HepG2 (cell line): ENCODE measurements at regions not wholly inside any gene's neighbourhood (a gene's known extent, or its start where the extent isn't known, plus 50 kb on each side); places are given as distances from the start of the nearest gene placed in this dataset.
"Not testable (repeated sequence)": the region's sequence is repeated elsewhere in the genome, so short reads cannot be mapped to it uniquely, and the experiment has no call there.

Experiments
- ATAC-seq: fragments of 200-7000 bp; cut with Tn5 transposase; 3 replicates; pipeline ENCODE4 v1.9.1; 2020; ENCODE audit warnings: mild to moderate bottlenecking, moderate library complexity
- BruUV-seq: library from RNA; stranded (reverse); fragments of 400-500 nt; replicated peaks from 2 replicates; lab custom pipeline; 2021; lab: Mats Ljungman, UMichigan
- CTCF ChIA-PET: fragments of 300-600 bp; formaldehyde crosslinking; extraction: SDS; loops from one replicate; lab custom pipeline; 2021; ENCODE audit warnings: low total read pairs, inconsistent platforms, low intra/inter-chr PET ratio; lab: Yijun Ruan, JAX
- POLR2A ChIA-PET: fragments of 350-600 bp; sonication (Branson Sonifier 250); formaldehyde crosslinking; loops from one replicate; lab custom pipeline; 2020; ENCODE audit warnings: antibody characterized with exemption, inconsistent platforms; lab: Yijun Ruan, JAX
- DNase-seq: peaks from one replicate; pipeline ENCODE4 v3.0.0-alpha.2; 2015; ENCODE audit warnings: low spot score
- FAIRE-seq: peaks from 3 replicates; lab custom pipeline; 2011; peaks lifted over from hg19 to GRCh38; lab: Jason Lieb, UNC
- H2AFZ ChIP-seq: one replicate; pipeline ENCODE4 v1.6.1; 2011; ENCODE audit warnings: low read length, inconsistent platforms
- H3K27ac ChIP-seq: fragments of 300-600 bp; 3 replicates; pipeline ENCODE4 v1.8.0; 2011; ENCODE audit warnings: mixed run types, mild to moderate bottlenecking, mixed read lengths, low read length, inconsistent platforms; ENCODE audit not compliant: insufficient read depth; ENCODE audit errors: extremely low read length
- H3K27me3 ChIP-seq, 2 experiments: fragments of 200-600 bp in 1 of 2; 2 replicates in 1 of 2; 3 replicates in 1 of 2; pipeline versions ENCODE4 v1.6.0 to v1.8.0; 2011; ENCODE audit warnings: low read length in 2 of 2, mild to moderate bottlenecking in 2 of 2, moderate library complexity in 2 of 2, inconsistent platforms in 1 of 2; ENCODE audit not compliant: insufficient read depth in 2 of 2, control insufficient read depth in 1 of 2
- H3K36me3 ChIP-seq, 2 experiments: fragments of 200-600 bp in 1 of 2; replicated peaks in 1 of 2; 2 replicates in 1 of 2; 3 replicates in 1 of 2; pipeline versions ENCODE4 v1.5.1 to v1.8.0; 2011; ENCODE audit warnings: low read length in 2 of 2, inconsistent platforms in 1 of 2; ENCODE audit not compliant: insufficient read depth in 2 of 2, control insufficient read depth in 1 of 2
- H3K4me1 ChIP-seq: 2 replicates; pipeline ENCODE4 v1.5.1; 2012; ENCODE audit warnings: low read length, inconsistent platforms; ENCODE audit not compliant: insufficient read depth
- H3K4me2 ChIP-seq: 2 replicates; pipeline ENCODE4 v1.6.0; 2011; ENCODE audit warnings: low read depth, low read length, inconsistent platforms
- H3K4me3 ChIP-seq, 3 experiments: fragments of 200-600 bp in 1 of 3; sonication (generic), shearing (Covaris generic) in 1 of 3; replicated peaks in 1 of 3; 2 replicates each; pipeline ENCODE4 v1.5.1; 2011 to 2016; ENCODE audit warnings: low read length in 3 of 3, inconsistent platforms in 2 of 3, low read depth in 2 of 3, mild to moderate bottlenecking in 2 of 3, control low read depth in 1 of 3, mixed read lengths in 1 of 3; ENCODE audit not compliant: insufficient read depth in 1 of 3
- H3K79me2 ChIP-seq: one replicate; pipeline ENCODE4 v1.6.1; 2011; ENCODE audit warnings: low read length, inconsistent platforms; ENCODE audit not compliant: insufficient read depth
- H3K9ac ChIP-seq: 2 replicates; pipeline ENCODE4 v1.6.0; 2011; ENCODE audit warnings: mild to moderate bottlenecking, low read depth, low read length, inconsistent platforms; ENCODE audit not compliant: insufficient read depth
- H3K9me3 ChIP-seq: 2 replicates; pipeline ENCODE4 v1.5.1; 2012; ENCODE audit warnings: mild to moderate bottlenecking, low read length
- H4K20me1 ChIP-seq: 2 replicates; pipeline ENCODE4 v1.6.0; 2011; ENCODE audit warnings: inconsistent platforms, mild to moderate bottlenecking, low read length, moderate library complexity; ENCODE audit not compliant: insufficient read depth
- CEBPB ChIP-seq: IDR thresholded peaks from 2 replicates; pipeline ENCODE4 v1.6.1; 2011; ENCODE audit warnings: low read depth, low read length, improper control_type of control experiment, borderline replicate concordance
- E2F5 ChIP-seq: sonication (generic); formaldehyde crosslinking; conservative IDR thresholded peaks from 2 replicates; pipeline ENCODE4 v1.4.0; 2020; ENCODE audit warnings: missing genetic modification reagents
- ZNF256 ChIP-seq: sonication (generic); formaldehyde crosslinking; conservative IDR thresholded peaks from 2 replicates; pipeline ENCODE4 v1.4.0; 2020; ENCODE audit warnings: missing genetic modification reagents
- ZNF839 ChIP-seq: sonication (generic); formaldehyde crosslinking; IDR thresholded peaks from 2 replicates; pipeline ENCODE4 v1.4.0; 2020; ENCODE audit warnings: missing genetic modification reagents, mild to moderate bottlenecking, borderline replicate concordance
- WGBS: methylation state at CpG from one replicate; pipeline ENCODE4 v1.1.6; 2017; ENCODE audit warnings: low lambda C conversion rate; 5-methylcytosine and 5-hydroxymethylcytosine counted together
- in situ Hi-C: cut with HindIII; loops from 2 replicates; pipeline ENCODE4 v1.10.0; 2017; ENCODE audit warnings: low pct_unique_long_range_greater_than_20kb; ENCODE audit not compliant: extremely low pct_ligation_motif_present
- intact Hi-C: fragments of 100-400 bp; cut with micrococcal nuclease; formaldehyde crosslinking; loops from one replicate; pipeline ENCODE4 v1.10.0; 2022; ENCODE audit not compliant: unreplicated experiment

- TF ChIP-seq ZNF256: no peak
- no peak for TF ChIP-seq E2F5 (CRISPR knock-in tag)
- no peak for TF ChIP-seq ZNF839 (CRISPR knock-in tag)
- no peak for TF ChIP-seq CEBPB
Measured at GRCh38 chr2:180238729-180239128, 231.6 kb upstream of the CWC22 start (continued).

- WGBS: 20% methylated on average over 3 of the region's 3 CpGs
- BruUV-seq, intact Hi-C loops: not testable (repeated sequence)
Measured at GRCh38 chr2:180236061-180236460, 229.0 kb upstream of the CWC22 start.

GRCh38 chr2:180235506-180235905 lies 228.4 kb upstream of the CWC22 start:
- CTCF ChIA-PET, H4K20me1 ChIP-seq, POLR2A ChIA-PET, H3K79me2 ChIP-seq, H3K4me3 ChIP-seq, H3K4me1 ChIP-seq, H3K36me3 ChIP-seq, H2AFZ ChIP-seq, DNase-seq, H3K4me2 ChIP-seq, BruUV-seq, H3K27ac ChIP-seq, H3K27me3 ChIP-seq, in situ Hi-C loops, FAIRE-seq, ATAC-seq, H3K9ac ChIP-seq, intact Hi-C loops: not testable (repeated sequence)
- WGBS: 36% methylated on average over 4 of the region's 4 CpGs
- peaks cover 17% of the 10 kb centered on the region; the same call in 1 of the 2 replicates for H3K9me3 ChIP-seq

More at GRCh38 chr2:180236061-180236460, 229.0 kb upstream of the CWC22 start:
- CTCF ChIA-PET, H3K9ac ChIP-seq, H2AFZ ChIP-seq, POLR2A ChIA-PET, ATAC-seq, in situ Hi-C loops, H3K27ac ChIP-seq, H3K36me3 ChIP-seq, FAIRE-seq, H3K4me1 ChIP-seq, H3K79me2 ChIP-seq, H3K27me3 ChIP-seq, H4K20me1 ChIP-seq, H3K4me3 ChIP-seq, H3K4me2 ChIP-seq, DNase-seq: not testable (repeated sequence)
- H3K9me3 ChIP-seq: peaks cover 14% of the 10 kb centered on the region; the same call in 1 of the 2 replicates

GRCh38 chr2:180234991-180235390 lies 227.9 kb upstream of the CWC22 start:
- H2AFZ ChIP-seq, CTCF ChIA-PET, H3K27me3 ChIP-seq, in situ Hi-C loops, ATAC-seq, H3K4me1 ChIP-seq, H3K9ac ChIP-seq, DNase-seq, H3K4me2 ChIP-seq, H3K4me3 ChIP-seq, H3K36me3 ChIP-seq, FAIRE-seq, POLR2A ChIA-PET, H3K27ac ChIP-seq, intact Hi-C loops, H3K79me2 ChIP-seq, H4K20me1 ChIP-seq, BruUV-seq: not testable (repeated sequence)
- WGBS: 47% methylated on average over 5 of the region's 5 CpGs
- H3K9me3 ChIP-seq: peaks cover 17% of the 10 kb centered on the region; the same call in 1 of the 2 replicates
